Naive thymus-derived CD4-positive, alpha-beta T cell (primary cell): ENCODE measurements at regions not wholly inside any gene's neighbourhood (a gene's known extent, or its start where the extent isn't known, plus 50 kb on each side); places are given as distances from the start of the nearest gene placed in this dataset.

Source experiments
- ATAC-seq: fragments of 150-1000 bp; cut with Tn5 transposase; 2 replicates; pipeline ENCODE4 v1.10.0; 2021; ENCODE audit warnings: mild to moderate bottlenecking, moderate library complexity
- CTCF ChIA-PET: fragments of 350-600 bp; sonication (Branson Sonifier 250); formaldehyde crosslinking; loops from one replicate; lab custom pipeline; 2021; ENCODE audit warnings: antibody characterized with exemption; lab: Charles Lee
- POLR2A ChIA-PET: fragments of 350-600 bp; sonication (Branson Sonifier 250); formaldehyde crosslinking; loops from one replicate; lab custom pipeline; 2021; ENCODE audit warnings: antibody characterized with exemption, inconsistent platforms; lab: Charles Lee
- DNase-seq, 9 donors: peaks; one replicate each; pipeline versions ENCODE4 v3.0.0 to v3.0.0-alpha.2; 2020 to 2022; ENCODE audit warnings: mixed read lengths in 1 of 9
- H3K27ac ChIP-seq: one replicate; pipeline ENCODE4 v1.7.0; 2013; ENCODE audit warnings: mild to moderate bottlenecking, low read depth, low read length, moderate library complexity
- H3K27me3 ChIP-seq, 2 donors: one replicate each; pipeline ENCODE4 v1.7.0; 2013; ENCODE audit warnings: low read length in 2 of 2, mild to moderate bottlenecking in 2 of 2, moderate library complexity in 2 of 2; ENCODE audit not compliant: control insufficient read depth in 2 of 2, insufficient read depth in 2 of 2
- H3K36me3 ChIP-seq, 3 experiments: 1 replicate in 2 of 3; 2 replicates in 1 of 3; pipeline ENCODE4 v1.7.0; 2013; ENCODE audit warnings: low read length in 3 of 3, mild to moderate bottlenecking in 3 of 3, moderate library complexity in 1 of 3; ENCODE audit not compliant: insufficient read depth in 3 of 3, control insufficient read depth in 2 of 3
- H3K4me1 ChIP-seq, 2 donors: one replicate each; pipeline ENCODE4 v1.7.0; 2013; ENCODE audit warnings: low read length in 2 of 2, mild to moderate bottlenecking in 2 of 2, moderate library complexity in 1 of 2; ENCODE audit not compliant: control insufficient read depth in 2 of 2, insufficient read depth in 2 of 2
- H3K4me3 ChIP-seq: 2 replicates; pipeline ENCODE4 v1.7.0; 2013; ENCODE audit warnings: mild to moderate bottlenecking, low read length
- H3K9me3 ChIP-seq, 3 experiments: 1 replicate in 2 of 3; 2 replicates in 1 of 3; pipeline ENCODE4 v1.7.0; 2013; ENCODE audit warnings: low read length in 3 of 3; ENCODE audit not compliant: control insufficient read depth in 2 of 3
- H3K27ac Mint-ChIP-seq, 9 donors: one replicate each; pipeline ENCODE4 v1.8.0; 2020 to 2022; ENCODE audit warnings: mixed read lengths in 9 of 9, mild to moderate bottlenecking in 8 of 9, moderate library complexity in 5 of 9, inconsistent platforms in 2 of 9
- H3K27me3 Mint-ChIP-seq, 5 donors: one replicate each; pipeline ENCODE4 v1.8.0; 2021 to 2022; ENCODE audit warnings: mixed read lengths in 5 of 5, mild to moderate bottlenecking in 1 of 5
- H3K36me3 Mint-ChIP-seq, 5 donors: one replicate each; pipeline ENCODE4 v1.8.0; 2020 to 2022; ENCODE audit warnings: mixed read lengths in 5 of 5, mild to moderate bottlenecking in 3 of 5, inconsistent platforms in 1 of 5
- H3K4me1 Mint-ChIP-seq, 7 donors: one replicate each; pipeline ENCODE4 v1.8.0; 2020 to 2022; ENCODE audit warnings: mixed read lengths in 7 of 7, mild to moderate bottlenecking in 3 of 7, inconsistent platforms in 1 of 7
- H3K4me3 Mint-ChIP-seq, 10 donors: one replicate each; pipeline ENCODE4 v1.8.0; 2020 to 2022; ENCODE audit warnings: mild to moderate bottlenecking in 10 of 10, mixed read lengths in 10 of 10, moderate library complexity in 6 of 10, inconsistent platforms in 2 of 10
- H3K9me3 Mint-ChIP-seq, 11 donors: one replicate each; pipeline ENCODE4 v1.8.0; 2020 to 2022; ENCODE audit warnings: mixed read lengths in 11 of 11, mild to moderate bottlenecking in 4 of 11, inconsistent platforms in 1 of 11, moderate library complexity in 1 of 11
- intact Hi-C, 2 donors: fragments of 100-400 bp; cut with micrococcal nuclease; formaldehyde crosslinking; loops; one replicate each; pipeline ENCODE4 v1.15.1; 2023

- ATAC-seq = no peak
- ChIA-PET CTCF (no interaction called here), POLR2A (no interaction called here)
- no peaks in the 10 kb centered on the region for H3K27me3 ChIP-seq
- no peaks in the 10 kb centered on the region for H3K36me3 ChIP-seq
- H3K9me3 Mint-ChIP-seq = peaks cover 0 to 1% (median 0%) of the 10 kb centered on the region in 11 donors
- H3K27me3 Mint-ChIP-seq = no peaks in the 10 kb centered on the region
- H3K36me3 Mint-ChIP-seq = no peaks in the 10 kb centered on the region
- H3K4me1 ChIP-seq = no peaks in the 10 kb centered on the region
- no peak overlapping the region for H3K4me3 Mint-ChIP-seq
- no peak overlapping the region for H3K27ac Mint-ChIP-seq
- H3K9me3 ChIP-seq = no peaks in the 10 kb centered on the region
- H3K4me3 ChIP-seq = no peak overlapping the region
- DNase-seq = no peak
- H3K27ac ChIP-seq = no peak overlapping the region
- peaks cover 0 to 7% (median 0%) of the 10 kb centered on the region in 7 donors for H3K4me1 Mint-ChIP-seq
- intact Hi-C loops = no loop called here
Measured at GRCh38 chrX:39909996-39910395, 187.8 kb downstream of the BCOR start.

- ChIA-PET CTCF (no interaction called here), POLR2A (no interaction called here)
- Histone ChIP-seq H3K27ac (no peak overlapping the region), H3K4me3 (no peak overlapping the region), H3K4me1 (no peaks in the 10 kb centered on the region), H3K9me3 (no peaks in the 10 kb centered on the region), H3K36me3 (no peaks in the 10 kb centered on the region), H3K27me3 (no peaks in the 10 kb centered on the region)
- peaks cover 0 to 1% (median 0%) of the 10 kb centered on the region in 11 donors for H3K9me3 Mint-ChIP-seq
- intact Hi-C loops = no loop called here
- ATAC-seq = no peak
- H3K36me3 Mint-ChIP-seq = no peaks in the 10 kb centered on the region
- peaks cover 0 to 3% (median 0%) of the 10 kb centered on the region in 7 donors for H3K4me1 Mint-ChIP-seq
- no peak overlapping the region for H3K4me3 Mint-ChIP-seq
- no peak for DNase-seq
- H3K27ac Mint-ChIP-seq = no peak overlapping the region
- H3K27me3 Mint-ChIP-seq = no peaks in the 10 kb centered on the region
Measured at GRCh38 chrX:39910651-39911050, 187.1 kb downstream of the BCOR start.

- intact Hi-C loops = no loop called here
- H3K4me1 ChIP-seq = no peaks in the 10 kb centered on the region
- Mint-ChIP-seq H3K4me1 (peaks cover 0 to 3% (median 0%) of the 10 kb centered on the region in 7 donors), H3K27ac (no peak overlapping the region), H3K36me3 (no peaks in the 10 kb centered on the region), H3K4me3 (no peak overlapping the region), H3K27me3 (no peaks in the 10 kb centered on the region), H3K9me3 (peaks cover 0 to 1% (median 0%) of the 10 kb centered on the region in 11 donors)
- H3K9me3 ChIP-seq = no peaks in the 10 kb centered on the region
- CTCF ChIA-PET = no interaction called here
- no peak for DNase-seq
- H3K27me3 ChIP-seq = no peaks in the 10 kb centered on the region
- POLR2A ChIA-PET = no interaction called here
- ATAC-seq = no peak
- no peak overlapping the region for H3K4me3 ChIP-seq
- no peak overlapping the region for H3K27ac ChIP-seq
- H3K36me3 ChIP-seq = no peaks in the 10 kb centered on the region
Measured at GRCh38 chrX:39911278-39911897, 186.4 kb downstream of the BCOR start.

- Mint-ChIP-seq H3K27ac (no peak overlapping the region), H3K4me1 (peaks cover 0 to 3% (median 0%) of the 10 kb centered on the region in 7 donors), H3K4me3 (no peak overlapping the region), H3K36me3 (no peaks in the 10 kb centered on the region), H3K9me3 (peaks cover 0 to 1% (median 0%) of the 10 kb centered on the region in 11 donors), H3K27me3 (no peaks in the 10 kb centered on the region)
- ChIA-PET POLR2A (interaction anchor here (0.5 kb wide), 1 partner anchor 120 kb away, joined by 3 read pairs; no protein-coding TSS in a partner anchor), CTCF (no interaction called here)
- Histone ChIP-seq H3K36me3 (no peaks in the 10 kb centered on the region), H3K4me1 (no peaks in the 10 kb centered on the region), H3K27me3 (no peaks in the 10 kb centered on the region), H3K9me3 (no peaks in the 10 kb centered on the region), H3K4me3 (no peak overlapping the region), H3K27ac (no peak overlapping the region)
- no peak for ATAC-seq
- no peak for DNase-seq
- intact Hi-C loops = no loop called here
Measured at GRCh38 chrX:39912126-39912525, 185.6 kb downstream of the BCOR start.

GRCh38 chrX:39915081-39915480, 182.7 kb downstream of the BCOR start:
- H3K4me1 Mint-ChIP-seq = peaks cover 0 to 1% (median 0%) of the 10 kb centered on the region in 7 donors
- no peaks in the 10 kb centered on the region for H3K36me3 Mint-ChIP-seq
- H3K27ac ChIP-seq = no peak overlapping the region
- H3K4me3 Mint-ChIP-seq = no peak overlapping the region
- intact Hi-C loops = no loop called here
- no peaks in the 10 kb centered on the region for H3K36me3 ChIP-seq
- H3K27me3 Mint-ChIP-seq = no peaks in the 10 kb centered on the region
- no peaks in the 10 kb centered on the region for H3K9me3 ChIP-seq
- no peaks in the 10 kb centered on the region for H3K27me3 ChIP-seq
- H3K4me3 ChIP-seq = no peak overlapping the region
- CTCF ChIA-PET = no interaction called here
- peaks cover 0 to 1% (median 0%) of the 10 kb centered on the region in 11 donors for H3K9me3 Mint-ChIP-seq
- no peak for DNase-seq
- POLR2A ChIA-PET = no interaction called here
- no peak overlapping the region for H3K27ac Mint-ChIP-seq
- no peak for ATAC-seq
- H3K4me1 ChIP-seq = no peaks in the 10 kb centered on the region

- Histone ChIP-seq H3K9me3 (no peaks in the 10 kb centered on the region), H3K27me3 (no peaks in the 10 kb centered on the region), H3K4me1 (no peaks in the 10 kb centered on the region), H3K4me3 (no peak overlapping the region), H3K27ac (no peak overlapping the region), H3K36me3 (no peaks in the 10 kb centered on the region)
- Mint-ChIP-seq H3K27ac (no peak overlapping the region), H3K27me3 (no peaks in the 10 kb centered on the region), H3K4me3 (no peak overlapping the region), H3K4me1 (peaks cover 0 to 1% (median 0%) of the 10 kb centered on the region in 7 donors), H3K9me3 (peaks cover 0 to 1% (median 0%) of the 10 kb centered on the region in 11 donors), H3K36me3 (no peaks in the 10 kb centered on the region)
- ATAC-seq (no peak), DNase-seq (no peak)
- POLR2A ChIA-PET = no interaction called here
- intact Hi-C loops = no loop called here
- CTCF ChIA-PET = no interaction called here
Measured at GRCh38 chrX:39915596-39915995, 182.2 kb downstream of the BCOR start.

- Mint-ChIP-seq H3K4me3 (no peak overlapping the region), H3K9me3 (no peaks in the 10 kb centered on the region), H3K4me1 (peaks cover 0 to 3% (median 0%) of the 10 kb centered on the region in 7 donors), H3K27me3 (no peaks in the 10 kb centered on the region), H3K27ac (no peak overlapping the region), H3K36me3 (no peaks in the 10 kb centered on the region)
- H3K27ac ChIP-seq = no peak overlapping the region
- no peak overlapping the region for H3K4me3 ChIP-seq
- DNase-seq = no peak
- no peaks in the 10 kb centered on the region for H3K36me3 ChIP-seq
- ChIA-PET POLR2A (no interaction called here), CTCF (no interaction called here)
- no peak for ATAC-seq
- no peaks in the 10 kb centered on the region for H3K27me3 ChIP-seq
- H3K9me3 ChIP-seq = no peaks in the 10 kb centered on the region
- no peaks in the 10 kb centered on the region for H3K4me1 ChIP-seq
- intact Hi-C loops = no loop called here
Measured at GRCh38 chrX:39921838-39922237, 175.9 kb downstream of the BCOR start.
